ENCODE measurements at regions not wholly inside any gene's neighbourhood (a gene's known extent, or its start where the extent isn't known, plus 50 kb on each side); places are given as distances from the start of the nearest gene placed in this dataset.
A peak's percentile ranks its signal among the peaks of the same experiment; 100 is the strongest.

DNA sequence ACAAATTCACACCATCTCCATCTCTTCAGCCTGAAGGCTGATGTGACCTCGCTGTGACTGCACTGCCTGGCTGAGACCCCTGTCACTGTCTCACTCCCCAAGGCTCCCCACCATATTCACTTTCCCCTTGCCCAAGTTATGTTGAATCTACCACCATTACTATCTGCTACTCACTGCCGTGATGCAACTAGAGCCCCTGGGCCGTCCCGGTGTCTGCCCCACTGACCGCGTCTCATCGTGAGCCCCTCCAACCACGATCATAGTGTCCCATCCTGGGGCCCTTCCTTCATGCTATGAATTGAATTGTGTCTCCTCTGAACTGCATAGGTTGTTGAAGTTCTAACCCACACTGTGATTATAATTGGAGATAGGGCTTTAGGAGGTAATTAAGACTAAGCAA lies 71.9 kb upstream of the CHST15 start:
- no peaks in the 10 kb centered on the region for H3K27me3 ChIP-seq (ENCODE audit: control insufficient read depth, insufficient read depth)
- 87% methylated on average over 8 of the region's 8 CpGs for WGBS
- intact Hi-C loops (cut with DNase I): no loop called here
- H3K4me1 ChIP-seq (ENCODE audit: control insufficient read depth, insufficient read depth, low read length): no peaks in the 10 kb centered on the region
- no peak for ATAC-seq
- no peak overlapping the region for H3K4me3 ChIP-seq (ENCODE audit: low read length)
- H3K27ac ChIP-seq (ENCODE audit: low read length): no peak overlapping the region
- H3K9me3 ChIP-seq (ENCODE audit: control insufficient read depth, low read length): no peaks in the 10 kb centered on the region
- DNase-seq: no peak

DNA sequence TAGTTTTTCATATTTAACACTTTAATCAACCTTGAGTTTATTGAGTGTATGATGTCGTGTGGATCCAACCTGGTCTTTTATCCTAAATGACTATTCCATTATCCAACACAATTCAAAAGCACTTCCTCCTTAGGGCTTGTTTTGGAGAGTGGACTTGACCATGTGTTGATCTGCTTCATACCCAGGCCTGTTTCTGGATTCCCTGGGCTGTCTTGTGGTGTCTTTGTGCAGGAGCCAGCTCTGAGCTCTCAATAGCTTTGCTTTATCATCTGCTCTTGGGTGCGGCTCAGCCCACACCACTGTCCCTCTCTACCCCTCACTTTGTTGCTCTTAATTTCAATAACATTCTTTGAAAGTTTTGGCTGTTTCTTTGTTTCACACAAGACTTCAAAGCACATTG lies 70.9 kb upstream of the CHST15 start:
- 54% methylated on average over 2 of the region's 2 CpGs for WGBS
- ATAC-seq: no peak
- Histone ChIP-seq H3K27me3 (ENCODE audit: control insufficient read depth, insufficient read depth) (no peaks in the 10 kb centered on the region), H3K27ac (ENCODE audit: low read length) (no peak overlapping the region), H3K4me1 (ENCODE audit: control insufficient read depth, insufficient read depth, low read length) (no peaks in the 10 kb centered on the region), H3K4me3 (ENCODE audit: low read length) (no peak overlapping the region), H3K9me3 (ENCODE audit: control insufficient read depth, low read length) (no peaks in the 10 kb centered on the region)
- no peak for DNase-seq
- intact Hi-C loops (cut with DNase I): no loop called here

DNA sequence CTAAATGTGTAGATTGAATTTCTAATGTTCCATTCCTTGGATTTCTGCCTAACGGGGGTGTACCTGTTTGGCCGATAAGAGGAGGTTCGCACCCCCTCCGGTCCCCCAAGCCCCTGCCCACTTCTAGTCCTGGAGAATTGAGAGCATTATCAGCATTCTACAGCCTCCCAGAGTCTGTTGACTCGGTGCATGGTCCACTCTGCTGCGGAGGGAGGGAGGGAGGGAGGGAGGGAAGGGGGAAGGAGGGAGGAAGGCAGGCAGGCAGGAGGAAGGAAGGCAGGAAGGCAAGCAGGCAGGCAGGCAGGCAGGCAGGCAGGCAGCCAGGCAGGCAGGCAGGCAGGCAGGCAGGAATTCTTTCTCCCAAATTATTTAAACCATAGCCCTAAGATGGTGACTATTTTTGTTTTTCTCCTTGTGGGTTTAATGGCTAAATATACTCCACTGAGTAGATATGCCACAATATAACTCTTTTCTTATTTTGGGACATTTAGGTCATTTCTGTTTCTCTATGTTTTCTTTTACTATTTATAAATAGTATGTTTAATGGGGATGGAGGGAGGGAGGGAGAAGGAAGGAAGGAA lies 69.5 kb upstream of the CHST15 start:
- intact Hi-C loops (cut with DNase I): no loop called here
- 54% methylated on average over 6 of the region's 6 CpGs for WGBS
- no peak for ATAC-seq

GRCh38 chr10:124162136-124162535 lies 68.7 kb upstream of the CHST15 start:
- DNase-seq (no peak), ATAC-seq (no peak)
- Histone ChIP-seq H3K4me3 (ENCODE audit: low read length) (no peak overlapping the region), H3K27ac (ENCODE audit: low read length) (no peak overlapping the region), H3K27me3 (ENCODE audit: control insufficient read depth, insufficient read depth) (no peaks in the 10 kb centered on the region), H3K4me1 (ENCODE audit: control insufficient read depth, insufficient read depth, low read length) (no peaks in the 10 kb centered on the region), H3K9me3 (ENCODE audit: control insufficient read depth, low read length) (no peaks in the 10 kb centered on the region)
- 92% methylated on average over 6 of the region's 6 CpGs for WGBS
- intact Hi-C loops (cut with DNase I): no loop called here

More for the DNA sequence above, 69.5 kb upstream of the CHST15 start:
- Histone ChIP-seq H3K9me3 (ENCODE audit: control insufficient read depth, low read length) (no peaks in the 10 kb centered on the region), H3K27ac (ENCODE audit: low read length) (no peak overlapping the region), H3K4me3 (ENCODE audit: low read length) (no peak overlapping the region), H3K27me3 (ENCODE audit: control insufficient read depth, insufficient read depth) (no peaks in the 10 kb centered on the region), H3K4me1 (ENCODE audit: control insufficient read depth, insufficient read depth, low read length) (no peaks in the 10 kb centered on the region)
- no peak for DNase-seq

- no peaks in the 10 kb centered on the region for H3K9me3 ChIP-seq (ENCODE audit: control insufficient read depth, low read length)
- intact Hi-C loops (cut with DNase I): no loop called here
- no peak for ATAC-seq
- no peak overlapping the region for H3K27ac ChIP-seq (ENCODE audit: low read length)
- H3K27me3 ChIP-seq (ENCODE audit: control insufficient read depth, insufficient read depth): no peaks in the 10 kb centered on the region
- peaks cover 4% of the 10 kb centered on the region for H3K4me1 ChIP-seq (ENCODE audit: control insufficient read depth, insufficient read depth, low read length)
- DNase-seq: no peak
- WGBS: 92% methylated on average over 5 of the region's 5 CpGs
- no peak overlapping the region for H3K4me3 ChIP-seq (ENCODE audit: low read length)
Observed at GRCh38 chr10:124161601-124162000, 68.2 kb upstream of the CHST15 start.

- WGBS: 84% methylated on average over 13 of the region's 13 CpGs
- H3K27ac ChIP-seq (ENCODE audit: low read length): no peak overlapping the region
- H3K9me3 ChIP-seq (ENCODE audit: control insufficient read depth, low read length): no peaks in the 10 kb centered on the region
- peaks cover 10% of the 10 kb centered on the region for H3K4me1 ChIP-seq (ENCODE audit: control insufficient read depth, insufficient read depth, low read length)
- no peak for ATAC-seq
- DNase-seq: no peak
- intact Hi-C loops (cut with DNase I): no loop called here
- no peaks in the 10 kb centered on the region for H3K27me3 ChIP-seq (ENCODE audit: control insufficient read depth, insufficient read depth)
- H3K4me3 ChIP-seq (ENCODE audit: low read length): no peak overlapping the region
Observed at GRCh38 chr10:124160943-124161582, 67.7 kb upstream of the CHST15 start.

DNA sequence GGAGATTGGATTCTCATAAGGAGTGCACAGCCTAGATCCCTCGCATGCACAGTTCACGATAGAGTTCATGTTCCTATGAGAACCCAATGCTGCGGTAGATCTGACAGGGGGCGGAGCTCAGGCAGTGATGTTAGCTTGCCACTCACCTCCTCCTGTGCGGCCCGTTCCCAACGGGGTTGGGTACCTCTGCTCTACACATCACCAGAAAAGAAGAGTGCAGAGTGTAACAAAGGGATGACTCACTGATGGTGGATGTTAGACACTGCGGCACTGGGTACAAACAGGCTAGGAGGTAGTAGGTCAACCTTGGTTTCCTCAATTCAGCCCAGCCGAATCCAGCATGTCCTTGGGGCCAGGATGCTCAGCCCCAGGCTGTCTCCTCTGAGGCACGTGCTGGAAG lies 66.8 kb upstream of the CHST15 start:
- 70% methylated on average over 10 of the region's 10 CpGs for WGBS
- Histone ChIP-seq H3K27ac (ENCODE audit: low read length) (no peak overlapping the region), H3K4me1 (ENCODE audit: control insufficient read depth, insufficient read depth, low read length) (peaks cover 16% of the 10 kb centered on the region), H3K4me3 (ENCODE audit: low read length) (no peak overlapping the region), H3K27me3 (ENCODE audit: control insufficient read depth, insufficient read depth) (no peaks in the 10 kb centered on the region), H3K9me3 (ENCODE audit: control insufficient read depth, low read length) (no peaks in the 10 kb centered on the region)
- intact Hi-C loops (cut with DNase I): no loop called here
- DNase-seq: no peak
- ATAC-seq: no peak

DNA sequence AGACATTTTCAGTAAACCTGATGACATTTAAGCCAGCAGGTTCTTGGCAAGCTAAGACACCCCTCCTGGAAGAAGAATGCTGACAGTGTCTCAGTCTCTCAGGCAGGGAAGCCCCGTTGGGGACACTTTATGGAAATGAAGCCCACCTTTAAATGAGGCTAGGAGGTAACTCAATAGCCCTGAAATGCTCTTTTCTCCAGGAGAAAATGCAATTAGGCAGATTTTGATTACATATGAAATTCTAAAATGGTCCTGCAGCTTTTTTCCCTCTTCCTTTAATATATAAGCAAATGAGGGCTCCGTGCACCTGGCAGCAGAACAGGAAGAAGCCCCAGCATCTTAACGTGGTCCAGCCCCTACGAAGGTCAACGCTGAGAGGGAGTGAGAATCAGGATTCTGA lies 65.8 kb upstream of the CHST15 start:
- Histone ChIP-seq H3K27me3 (ENCODE audit: control insufficient read depth, insufficient read depth) (no peaks in the 10 kb centered on the region), H3K4me3 (ENCODE audit: low read length) (no peak overlapping the region), H3K9me3 (ENCODE audit: control insufficient read depth, low read length) (no peaks in the 10 kb centered on the region), H3K27ac (ENCODE audit: low read length) (no peak overlapping the region), H3K4me1 (ENCODE audit: control insufficient read depth, insufficient read depth, low read length) (peaks cover 16% of the 10 kb centered on the region)
- 79% methylated on average over 5 of the region's 5 CpGs for WGBS
- intact Hi-C loops (cut with DNase I): no loop called here
- DNase-seq: no peak
- ATAC-seq: no peak

GRCh38 chr10:124158592-124158991 lies 65.2 kb upstream of the CHST15 start:
- intact Hi-C loops (cut with DNase I): no loop called here
- Histone ChIP-seq H3K27ac (ENCODE audit: low read length) (no peak overlapping the region), H3K4me3 (ENCODE audit: low read length) (no peak overlapping the region), H3K4me1 (ENCODE audit: control insufficient read depth, insufficient read depth, low read length) (peaks cover 19% of the 10 kb centered on the region), H3K9me3 (ENCODE audit: control insufficient read depth, low read length) (no peaks in the 10 kb centered on the region), H3K27me3 (ENCODE audit: control insufficient read depth, insufficient read depth) (no peaks in the 10 kb centered on the region)
- DNase-seq (no peak), ATAC-seq (no peak)
- 95% methylated on average over 8 of the region's 8 CpGs for WGBS

DNA sequence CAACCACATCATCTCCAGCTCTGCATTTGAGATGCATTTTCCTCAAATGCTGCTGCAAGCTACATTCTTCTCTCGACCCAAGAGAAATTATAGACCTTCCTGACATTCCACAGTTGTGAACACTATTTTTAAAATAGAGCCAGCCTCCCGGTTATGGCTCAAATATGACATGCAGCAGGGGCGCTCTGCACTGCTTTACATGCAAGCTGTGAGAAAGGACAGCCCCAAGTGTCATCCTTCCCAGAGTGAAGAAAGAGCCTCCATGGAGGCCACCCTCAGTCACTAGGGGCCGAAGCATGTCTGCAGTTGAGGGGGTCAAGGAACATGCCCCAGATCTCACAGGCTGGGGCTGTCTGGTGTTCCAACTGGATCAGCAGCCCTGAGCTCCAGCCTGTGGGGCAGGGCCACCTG lies 63.9 kb upstream of the CHST15 start:
- Histone ChIP-seq H3K27ac (ENCODE audit: low read length) (no peak overlapping the region), H3K4me3 (ENCODE audit: low read length) (no peak overlapping the region), H3K9me3 (ENCODE audit: control insufficient read depth, low read length) (no peaks in the 10 kb centered on the region), H3K4me1 (ENCODE audit: control insufficient read depth, insufficient read depth, low read length) (peaks cover 30% of the 10 kb centered on the region), H3K27me3 (ENCODE audit: control insufficient read depth, insufficient read depth) (no peaks in the 10 kb centered on the region)
- WGBS: 60% methylated on average over 4 of the region's 4 CpGs
- intact Hi-C loops (cut with DNase I): no loop called here
- ATAC-seq (no peak), DNase-seq (no peak)

GRCh38 chr10:124156524-124157260 lies 63.3 kb upstream of the CHST15 start:
- intact Hi-C loops (cut with DNase I): no loop called here
- H3K4me1 ChIP-seq (ENCODE audit: control insufficient read depth, insufficient read depth, low read length): peaks cover 33% of the 10 kb centered on the region
- 49% methylated on average over 17 of the region's 17 CpGs for whole genome bisulfite sequencing
- no peaks in the 10 kb centered on the region for H3K9me3 ChIP-seq (ENCODE audit: control insufficient read depth, low read length)
- H3K4me3 ChIP-seq (ENCODE audit: low read length): no peak overlapping the region
- no peaks in the 10 kb centered on the region for H3K27me3 ChIP-seq (ENCODE audit: control insufficient read depth, insufficient read depth)
- ATAC-seq: peak; percentile 36 to 44
- peak overlapping the region; percentile 25 for H3K27ac ChIP-seq (ENCODE audit: low read length)
- peak in 2 of 3 donors; percentile 75 to 77 for DNase-seq
